ENCODE measurements at regions not wholly inside any gene's neighbourhood (a gene's known extent, or its start where the extent isn't known, plus 50 kb on each side); places are given as distances from the start of the nearest gene placed in this dataset.

DNA sequence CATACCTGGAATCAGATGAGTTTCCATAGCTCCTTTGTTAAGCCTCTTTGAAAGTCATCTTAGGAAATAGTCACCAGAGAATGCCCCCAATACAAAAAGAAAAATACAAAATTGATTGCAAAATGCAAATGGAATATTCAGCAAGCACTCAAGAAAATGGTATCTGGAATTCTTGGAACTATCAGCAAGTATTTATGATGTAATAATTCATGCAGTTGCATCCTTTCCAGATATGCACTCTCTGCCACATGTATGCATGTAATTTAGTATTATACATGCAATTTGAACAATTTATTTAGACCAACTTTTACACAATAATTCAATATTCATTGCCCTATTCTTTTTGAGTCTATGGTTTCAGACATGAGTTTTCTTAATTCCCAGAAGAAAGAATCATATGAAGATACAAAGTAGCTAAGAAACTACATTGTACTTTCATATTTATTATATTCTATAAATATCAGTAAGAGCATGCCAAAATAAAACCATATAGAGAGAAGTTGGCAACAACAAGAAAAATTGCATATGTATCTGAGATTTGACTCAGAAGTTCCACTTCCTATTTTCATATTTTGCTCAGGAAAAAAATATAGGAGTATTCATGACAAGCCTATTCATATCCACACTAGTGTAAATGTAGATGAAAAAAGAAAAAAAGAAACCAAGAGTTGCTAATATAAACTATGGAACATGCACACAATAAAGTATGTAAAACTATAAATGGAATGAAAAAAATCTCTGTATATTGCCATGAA is 338.5 kb downstream of the SEMA3D start:
- no peak overlapping the region for H3K4me3 ChIP-seq (ENCODE audit: control insufficient read depth, low read depth, low read length)
- DNase-seq (ENCODE audit: low read depth): no peak
- TF ChIP-seq, protein P1, sequence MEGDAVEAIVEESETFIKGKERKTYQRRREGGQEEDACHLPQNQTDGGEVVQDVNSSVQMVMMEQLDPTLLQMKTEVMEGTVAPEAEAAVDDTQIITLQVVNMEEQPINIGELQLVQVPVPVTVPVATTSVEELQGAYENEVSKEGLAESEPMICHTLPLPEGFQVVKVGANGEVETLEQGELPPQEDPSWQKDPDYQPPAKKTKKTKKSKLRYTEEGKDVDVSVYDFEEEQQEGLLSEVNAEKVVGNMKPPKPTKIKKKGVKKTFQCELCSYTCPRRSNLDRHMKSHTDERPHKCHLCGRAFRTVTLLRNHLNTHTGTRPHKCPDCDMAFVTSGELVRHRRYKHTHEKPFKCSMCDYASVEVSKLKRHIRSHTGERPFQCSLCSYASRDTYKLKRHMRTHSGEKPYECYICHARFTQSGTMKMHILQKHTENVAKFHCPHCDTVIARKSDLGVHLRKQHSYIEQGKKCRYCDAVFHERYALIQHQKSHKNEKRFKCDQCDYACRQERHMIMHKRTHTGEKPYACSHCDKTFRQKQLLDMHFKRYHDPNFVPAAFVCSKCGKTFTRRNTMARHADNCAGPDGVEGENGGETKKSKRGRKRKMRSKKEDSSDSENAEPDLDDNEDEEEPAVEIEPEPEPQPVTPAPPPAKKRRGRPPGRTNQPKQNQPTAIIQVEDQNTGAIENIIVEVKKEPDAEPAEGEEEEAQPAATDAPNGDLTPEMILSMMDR (conservative IDR thresholded peaks at IDR 0.05; ENCODE audit: control insufficient read depth, insufficient read depth, low read depth, low read length): no peak

DNA sequence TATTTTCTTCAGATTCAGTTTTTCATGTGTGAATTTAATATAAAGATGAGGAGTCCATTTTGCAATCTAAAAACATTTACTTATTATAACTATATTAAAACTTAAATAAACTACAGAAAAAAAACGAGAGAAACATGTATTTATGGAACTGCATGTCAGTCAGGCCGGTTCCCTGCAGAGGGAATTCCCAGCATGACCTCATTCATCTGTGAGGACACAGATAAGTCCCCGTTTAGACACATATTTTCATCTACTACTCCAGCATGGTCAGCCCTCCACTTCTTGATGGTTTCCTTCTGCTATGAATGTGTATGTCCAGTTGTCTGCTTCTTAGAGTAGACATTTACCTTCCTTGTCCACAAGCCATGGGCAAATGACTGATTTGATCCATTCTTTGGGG is 339.1 kb downstream of the SEMA3D start:
- H3K4me3 ChIP-seq (ENCODE audit: control insufficient read depth, low read depth, low read length): no peak overlapping the region
- DNase-seq (ENCODE audit: low read depth): no peak
- TF ChIP-seq, protein P1 (conservative IDR thresholded peaks at IDR 0.05; ENCODE audit: control insufficient read depth, insufficient read depth, low read depth, low read length): no peak

DNA sequence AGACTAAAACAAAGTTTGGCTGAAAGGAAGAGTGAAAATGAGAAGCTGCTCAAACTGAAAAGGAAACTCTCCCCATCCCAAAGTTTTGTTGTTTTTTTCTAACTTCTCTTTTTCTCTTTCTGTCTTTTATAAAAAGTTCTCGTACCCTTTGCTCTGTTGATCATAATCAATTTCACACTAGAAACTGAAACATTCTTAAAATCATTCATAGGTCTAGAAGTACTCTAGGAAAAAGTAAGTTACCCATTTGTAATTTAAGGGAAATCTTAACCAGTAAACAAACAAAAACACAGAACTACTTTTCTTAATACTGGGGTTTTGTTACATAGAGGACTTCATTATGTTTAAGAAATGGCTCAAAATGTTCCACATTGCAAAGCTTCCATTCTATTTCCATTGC is 339.8 kb downstream of the SEMA3D start:
- TF ChIP-seq, protein P1 (conservative IDR thresholded peaks at IDR 0.05; ENCODE audit: control insufficient read depth, insufficient read depth, low read depth, low read length): no peak
- H3K4me3 ChIP-seq (ENCODE audit: control insufficient read depth, low read depth, low read length): no peak overlapping the region
- DNase-seq (ENCODE audit: low read depth): no peak

DNA sequence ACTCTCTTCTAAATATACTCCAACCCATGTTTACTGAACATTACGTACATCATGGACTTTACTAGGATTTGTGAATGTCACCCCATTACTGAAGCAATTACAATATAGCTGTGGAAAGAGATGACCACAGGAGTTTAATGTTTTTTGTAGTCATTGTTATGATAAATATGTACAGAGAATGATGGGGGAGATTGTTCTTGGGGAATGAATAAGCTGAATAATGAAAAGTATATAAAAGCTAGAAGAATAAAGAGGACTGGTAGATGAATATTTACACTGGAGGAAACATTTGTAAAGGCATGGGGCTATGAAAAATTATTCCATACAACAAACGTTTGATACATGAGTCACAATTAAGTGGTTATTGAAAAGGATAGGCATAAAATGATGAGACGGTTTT is 340.9 kb downstream of the SEMA3D start:
- H3K4me3 ChIP-seq (ENCODE audit: control insufficient read depth, low read depth, low read length): no peak overlapping the region
- TF ChIP-seq, protein P1 (conservative IDR thresholded peaks at IDR 0.05; ENCODE audit: control insufficient read depth, insufficient read depth, low read depth, low read length): no peak
- no peak for DNase-seq (ENCODE audit: low read depth)

DNA sequence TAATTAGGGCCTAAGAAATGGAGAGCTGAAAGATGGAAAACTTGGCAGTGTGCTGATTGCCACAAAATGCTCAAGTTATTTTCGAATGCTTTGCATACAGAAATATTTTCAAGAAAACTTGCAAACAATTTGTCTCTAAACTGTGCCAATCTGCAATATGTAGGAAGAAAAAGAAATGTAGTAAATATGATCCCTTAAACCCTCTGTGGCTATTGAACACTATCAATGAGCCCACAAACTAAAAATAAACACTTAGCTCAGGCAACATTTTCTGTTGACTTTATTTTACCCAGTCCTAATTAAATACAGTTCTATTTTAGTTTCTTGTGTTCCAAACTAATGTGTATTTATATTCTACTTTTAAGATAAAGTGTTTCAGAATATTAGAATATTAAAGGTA is 342.1 kb downstream of the SEMA3D start:
- TF ChIP-seq, protein P1 (conservative IDR thresholded peaks at IDR 0.05; ENCODE audit: control insufficient read depth, insufficient read depth, low read depth, low read length): no peak
- no peak overlapping the region for H3K4me3 ChIP-seq (ENCODE audit: control insufficient read depth, low read depth, low read length)
- no peak for DNase-seq (ENCODE audit: low read depth)

DNA sequence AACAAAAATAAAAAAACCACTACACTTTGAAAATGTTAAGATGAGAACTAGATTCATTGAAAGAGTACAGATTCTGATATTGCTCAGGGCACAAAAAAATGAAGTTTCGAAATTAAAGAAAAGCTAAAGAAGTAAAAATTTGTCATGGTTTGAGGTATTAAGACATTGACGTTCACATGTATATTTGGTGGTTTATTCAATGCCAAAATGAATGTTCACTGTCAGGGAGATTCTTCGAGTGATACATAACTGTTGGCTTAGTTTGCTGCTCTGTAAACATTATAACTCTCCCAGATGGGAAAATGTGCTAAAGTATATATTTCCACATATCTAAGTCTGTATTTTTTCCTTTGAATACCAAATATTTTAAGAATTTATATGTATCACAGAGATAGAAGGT is 345.0 kb downstream of the SEMA3D start:
- DNase-seq (ENCODE audit: low read depth): peak; percentile 57
- TF ChIP-seq, protein P1 (conservative IDR thresholded peaks at IDR 0.05; ENCODE audit: control insufficient read depth, insufficient read depth, low read depth, low read length): no peak
- no peak overlapping the region for H3K4me3 ChIP-seq (ENCODE audit: control insufficient read depth, low read depth, low read length)

All from fibroblast of mammary gland (primary cell).